HG02870 (cell line): ENCODE measurements at regions not wholly inside any gene's neighbourhood (a gene's known extent, or its start where the extent isn't known, plus 50 kb on each side); places are given as distances from the start of the nearest gene placed in this dataset.

Experiments
- ATAC-seq: cut with Tn5 transposase; IDR thresholded peaks from one replicate; pipeline ENCODE4 v1.9.1; 2021; ENCODE audit warnings: mild to moderate bottlenecking, moderate library complexity; ENCODE audit not compliant: unreplicated experiment

- no peak for ATAC-seq
Measured at GRCh38 chr10:128934492-128934891, 532.5 kb upstream of the MGMT start.

- ATAC-seq = no peak
Measured at GRCh38 chr10:128936392-128936791, 530.6 kb upstream of the MGMT start.

- no peak for ATAC-seq
Measured at GRCh38 chr10:128938558-128938957, 528.5 kb upstream of the MGMT start.

GRCh38 chr10:128940081-128940480, 527.0 kb upstream of the MGMT start:
- ATAC-seq = no peak

GRCh38 chr10:128943111-128943510, 523.9 kb upstream of the MGMT start:
- ATAC-seq = no peak

GRCh38 chr10:128945398-128945797, 521.6 kb upstream of the MGMT start:
- no peak for ATAC-seq

GRCh38 chr10:128950159-128950915, 516.7 kb upstream of the MGMT start:
- no peak for ATAC-seq

GRCh38 chr10:128950916-128951275, 516.1 kb upstream of the MGMT start:
- no peak for ATAC-seq

GRCh38 chr10:128952856-128953255, 514.2 kb upstream of the MGMT start:
- ATAC-seq = no peak

GRCh38 chr10:128956149-128956548, 510.9 kb upstream of the MGMT start:
- no peak for ATAC-seq

- no peak for ATAC-seq
Measured at GRCh38 chr10:128957221-128957620, 509.8 kb upstream of the MGMT start.

- ATAC-seq = no peak
Measured at GRCh38 chr10:128958834-128959690, 508.0 kb upstream of the MGMT start.

GRCh38 chr10:128959746-128960145, 507.3 kb upstream of the MGMT start:
- ATAC-seq = no peak

- no peak for ATAC-seq
Measured at GRCh38 chr10:128960517-128960916, 506.5 kb upstream of the MGMT start.

GRCh38 chr10:128962182-128962581, 504.9 kb upstream of the MGMT start:
- no peak for ATAC-seq

- no peak for ATAC-seq
Measured at GRCh38 chr10:128963211-128964099, 503.6 kb upstream of the MGMT start.

- ATAC-seq = no peak
Measured at GRCh38 chr10:128964100-128964403, 503.0 kb upstream of the MGMT start.

- ATAC-seq = no peak
Measured at GRCh38 chr10:128967980-128968756, 498.9 kb upstream of the MGMT start.

GRCh38 chr10:128969551-128969950, 497.5 kb upstream of the MGMT start:
- ATAC-seq = no peak

GRCh38 chr10:128971374-128972035, 495.5 kb upstream of the MGMT start:
- ATAC-seq = no peak
